ENCODE measurements at regions not wholly inside any gene's neighbourhood (a gene's known extent, or its start where the extent isn't known, plus 50 kb on each side); places are given as distances from the start of the nearest gene placed in this dataset.

GRCh38 chr11:29318134-29318845, 698.5 kb downstream of the KCNA4 start:
- DNase-seq (ENCODE audit: extremely low read depth in 1 of 2, low read depth in 1 of 2), result no peak

- DNase-seq (ENCODE audit: extremely low read depth in 1 of 2, low read depth in 1 of 2), result no peak
Measured at GRCh38 chr11:29317694-29318093, 699.1 kb downstream of the KCNA4 start.

GRCh38 chr11:29315275-29315674, 701.6 kb downstream of the KCNA4 start:
- no peak for DNase-seq (ENCODE audit: extremely low read depth in 1 of 2, low read depth in 1 of 2)

GRCh38 chr11:29314211-29314610, 702.6 kb downstream of the KCNA4 start:
- no peak for DNase-seq (ENCODE audit: extremely low read depth in 1 of 2, low read depth in 1 of 2)

- DNase-seq (ENCODE audit: extremely low read depth in 1 of 2, low read depth in 1 of 2), result no peak
Measured at GRCh38 chr11:29312812-29313211, 704.0 kb downstream of the KCNA4 start.

- no peak for DNase-seq (ENCODE audit: extremely low read depth in 1 of 2, low read depth in 1 of 2)
Measured at GRCh38 chr11:29310725-29311342, 706.0 kb downstream of the KCNA4 start.

GRCh38 chr11:29309992-29310391, 706.8 kb downstream of the KCNA4 start:
- DNase-seq (ENCODE audit: extremely low read depth in 1 of 2, low read depth in 1 of 2), result no peak

GRCh38 chr11:29306527-29306926, 710.3 kb downstream of the KCNA4 start:
- no peak for DNase-seq (ENCODE audit: extremely low read depth in 1 of 2, low read depth in 1 of 2)

- DNase-seq (ENCODE audit: extremely low read depth in 1 of 2, low read depth in 1 of 2), result no peak
Measured at GRCh38 chr11:29305456-29306232, 711.2 kb downstream of the KCNA4 start.

- DNase-seq (ENCODE audit: extremely low read depth in 1 of 2, low read depth in 1 of 2), result no peak
Measured at GRCh38 chr11:29300420-29300819, 716.4 kb downstream of the KCNA4 start.

- no peak for DNase-seq (ENCODE audit: extremely low read depth in 1 of 2, low read depth in 1 of 2)
Measured at GRCh38 chr11:29296680-29297079, 720.1 kb downstream of the KCNA4 start.

GRCh38 chr11:29293825-29294224, 723.0 kb downstream of the KCNA4 start:
- no peak for DNase-seq (ENCODE audit: extremely low read depth in 1 of 2, low read depth in 1 of 2)

GRCh38 chr11:29282088-29282487, 734.7 kb downstream of the KCNA4 start:
- no peak for DNase-seq (ENCODE audit: extremely low read depth in 1 of 2, low read depth in 1 of 2)

- no peak for DNase-seq (ENCODE audit: extremely low read depth in 1 of 2, low read depth in 1 of 2)
Measured at GRCh38 chr11:29281271-29281777, 735.5 kb downstream of the KCNA4 start.

- no peak for DNase-seq (ENCODE audit: extremely low read depth in 1 of 2, low read depth in 1 of 2)
Measured at GRCh38 chr11:29280452-29280851, 736.4 kb downstream of the KCNA4 start.

GRCh38 chr11:29279716-29280115, 737.1 kb downstream of the KCNA4 start:
- no peak for DNase-seq (ENCODE audit: extremely low read depth in 1 of 2, low read depth in 1 of 2)

GRCh38 chr11:29272019-29272654, 744.7 kb downstream of the KCNA4 start:
- no peak for DNase-seq (ENCODE audit: extremely low read depth in 1 of 2, low read depth in 1 of 2)

GRCh38 chr11:29271616-29272015, 745.2 kb downstream of the KCNA4 start:
- DNase-seq (ENCODE audit: extremely low read depth in 1 of 2, low read depth in 1 of 2), result no peak

GRCh38 chr11:29268733-29269132, 748.1 kb downstream of the KCNA4 start:
- DNase-seq (ENCODE audit: extremely low read depth in 1 of 2, low read depth in 1 of 2), result no peak

GRCh38 chr11:29265792-29266191, 751.0 kb downstream of the KCNA4 start:
- DNase-seq (ENCODE audit: extremely low read depth in 1 of 2, low read depth in 1 of 2), result no peak

GRCh38 chr11:29265381-29265780, 751.4 kb downstream of the KCNA4 start:
- no peak for DNase-seq (ENCODE audit: extremely low read depth in 1 of 2, low read depth in 1 of 2)
